NCI-H446 (cell line): ENCODE measurements at regions not wholly inside any gene's neighbourhood (a gene's known extent, or its start where the extent isn't known, plus 50 kb on each side); places are given as distances from the start of the nearest gene placed in this dataset.
"Not testable (repeated sequence)": the region's sequence is repeated elsewhere in the genome, so short reads cannot be mapped to it uniquely, and the experiment has no call there.

ENCODE experiments used
- DNase-seq, 2 experiments: peaks; one replicate each; lab custom pipeline; 2025; lab: John Stamatoyannopoulos, UW

GRCh38 chr6:112933947-112934346 lies 586.8 kb downstream of the RFPL4B start:
- no peak for DNase-seq

- peak in 1 of 2 experiments; percentile 25 for DNase-seq
These were observed 587.5 kb downstream of the RFPL4B start for GRCh38 chr6:112934433-112935327.

GRCh38 chr6:112935402-112936078 lies 588.4 kb downstream of the RFPL4B start:
- DNase-seq = no peak

- no peak for DNase-seq
These were observed 588.9 kb downstream of the RFPL4B start for GRCh38 chr6:112936079-112936472.

GRCh38 chr6:112936504-112936903 lies 589.4 kb downstream of the RFPL4B start:
- DNase-seq = peak in 1 of 2 experiments; percentile 9

GRCh38 chr6:112937690-112938089 lies 590.6 kb downstream of the RFPL4B start:
- not testable (repeated sequence) for DNase-seq

GRCh38 chr6:112938650-112939049 lies 591.5 kb downstream of the RFPL4B start:
- DNase-seq = no peak

GRCh38 chr6:112939563-112939962 lies 592.4 kb downstream of the RFPL4B start:
- peak; percentile 28 to 56 for DNase-seq

GRCh38 chr6:112941613-112942012 lies 594.5 kb downstream of the RFPL4B start:
- no peak for DNase-seq

GRCh38 chr6:112946051-112946450 lies 598.9 kb downstream of the RFPL4B start:
- no peak for DNase-seq

GRCh38 chr6:112947507-112947906 lies 600.4 kb downstream of the RFPL4B start:
- DNase-seq = no peak

- DNase-seq = peak in 1 of 2 experiments; percentile 25
These were observed 604.7 kb downstream of the RFPL4B start for GRCh38 chr6:112951829-112952228.

GRCh38 chr6:112955743-112956142 lies 608.6 kb downstream of the RFPL4B start:
- not testable (repeated sequence) for DNase-seq

GRCh38 chr6:112956696-112957535 lies 609.8 kb downstream of the RFPL4B start:
- DNase-seq = peak; percentile 52 to 71

- no peak for DNase-seq
These were observed 610.4 kb downstream of the RFPL4B start for GRCh38 chr6:112957536-112957916.

- DNase-seq = not testable (repeated sequence)
These were observed 613.0 kb downstream of the RFPL4B start for GRCh38 chr6:112960130-112960529.

- DNase-seq = no peak
These were observed 620.8 kb downstream of the RFPL4B start for GRCh38 chr6:112967974-112968373.

GRCh38 chr6:112971651-112972050 lies 624.5 kb downstream of the RFPL4B start:
- no peak for DNase-seq

GRCh38 chr6:112974931-112975330 lies 627.8 kb downstream of the RFPL4B start:
- DNase-seq = not testable (repeated sequence)

- not testable (repeated sequence) for DNase-seq
These were observed 629.4 kb downstream of the RFPL4B start for GRCh38 chr6:112976579-112976978.

GRCh38 chr6:112979830-112980229 lies 632.7 kb downstream of the RFPL4B start:
- peak in 1 of 2 experiments; percentile 11 for DNase-seq

- DNase-seq = no peak
These were observed 633.5 kb downstream of the RFPL4B start for GRCh38 chr6:112980676-112981075.
